GM23338 (cell line): ENCODE measurements at regions not wholly inside any gene's neighbourhood (a gene's known extent, or its start where the extent isn't known, plus 50 kb on each side); places are given as distances from the start of the nearest gene placed in this dataset.
A peak's percentile ranks its signal among the peaks of the same experiment; 100 is the strongest.

Experiments
- ATAC-seq: fragments of 200-7000 bp; cut with Tn5 transposase; 3 replicates; pipeline ENCODE4 v1.9.1; 2020
- DNase-seq: peaks from one replicate; pipeline ENCODE4 v3.0.0-alpha.2; 2015; ENCODE audit warnings: low spot score
- H2AFZ ChIP-seq: fragments of 200-600 bp; sonication (generic); 2 replicates; pipeline ENCODE4 v1.8.0; 2016; ENCODE audit warnings: antibody characterized with exemption, mild to moderate bottlenecking, moderate library complexity
- H3F3A ChIP-seq: fragments of 200-600 bp; sonication (generic); replicated peaks from 2 replicates; pipeline ENCODE4 v1.8.0; 2017; ENCODE audit warnings: antibody characterized with exemption, mixed run types, low read depth
- H3K27ac ChIP-seq: fragments of 200-600 bp; sonication (generic); 2 replicates; pipeline ENCODE4 v1.6.1; 2016; ENCODE audit warnings: low read depth
- H3K27me3 ChIP-seq: fragments of 200-600 bp; sonication (generic); 2 replicates; pipeline ENCODE4 v1.8.0; 2016; ENCODE audit warnings: mild to moderate bottlenecking, mixed run types, moderate library complexity; ENCODE audit not compliant: insufficient read depth
- H3K36me3 ChIP-seq: fragments of 200-600 bp; sonication (generic); 2 replicates; pipeline ENCODE4 v1.8.0; 2016; ENCODE audit warnings: mild to moderate bottlenecking; ENCODE audit not compliant: insufficient read depth
- H3K4me1 ChIP-seq: fragments of 200-600 bp; sonication (generic); 2 replicates; pipeline ENCODE4 v1.8.0; 2016; ENCODE audit warnings: mild to moderate bottlenecking, moderate library complexity; ENCODE audit not compliant: insufficient read depth
- H3K4me2 ChIP-seq: fragments of 200-600 bp; sonication (generic); 2 replicates; pipeline ENCODE4 v1.7.1; 2017; ENCODE audit warnings: mixed run types
- H3K4me3 ChIP-seq: fragments of 200-600 bp; sonication (generic); 2 replicates; pipeline ENCODE4 v1.6.1; 2016; ENCODE audit warnings: mixed run types
- H3K79me2 ChIP-seq: fragments of 200-600 bp; sonication (generic); replicated peaks from 2 replicates; pipeline ENCODE4 v1.8.0; 2017; ENCODE audit warnings: mild to moderate bottlenecking; ENCODE audit not compliant: insufficient read depth
- H3K9me2 ChIP-seq: fragments of 200-600 bp; sonication (generic); 2 replicates; pipeline ENCODE4 v1.8.0; 2017; ENCODE audit not compliant: insufficient read depth
- H4K20me1 ChIP-seq: fragments of 200-600 bp; sonication (generic); replicated peaks from 2 replicates; pipeline ENCODE4 v1.8.0; 2017; ENCODE audit warnings: mild to moderate bottlenecking; ENCODE audit not compliant: insufficient read depth
- H3K27ac Mint-ChIP-seq: 2 replicates; pipeline ENCODE4 v1.8.0; 2020; ENCODE audit warnings: inconsistent platforms, mild to moderate bottlenecking, moderate library complexity, mixed read lengths
- H3K27me3 Mint-ChIP-seq: 3 replicates; pipeline ENCODE4 v1.8.0; 2022; ENCODE audit warnings: low read depth, mild to moderate bottlenecking, moderate library complexity, mixed read lengths, inconsistent platforms; ENCODE audit not compliant: insufficient read depth, poor library complexity
- H3K36me3 Mint-ChIP-seq: 3 replicates; pipeline ENCODE4 v1.8.0; 2021; ENCODE audit warnings: low read depth, mild to moderate bottlenecking, inconsistent platforms, moderate library complexity, mixed read lengths
- H3K4me1 Mint-ChIP-seq: 3 replicates; pipeline ENCODE4 v1.8.0; 2020; ENCODE audit warnings: mild to moderate bottlenecking, inconsistent platforms, mixed read lengths
- H3K4me3 Mint-ChIP-seq: 3 replicates; pipeline ENCODE4 v1.8.0; 2021; ENCODE audit warnings: moderate library complexity, mild to moderate bottlenecking, inconsistent platforms, mixed read lengths
- H3K9me3 Mint-ChIP-seq: 3 replicates; pipeline ENCODE4 v1.8.0; 2020; ENCODE audit warnings: moderate library complexity, mild to moderate bottlenecking, inconsistent platforms, mixed read lengths
- CREB1 ChIP-seq: fragments of 250-450 bp; sonication (Bioruptor Pico); IDR thresholded peaks from 2 replicates; pipeline ENCODE4 v1.5.0; 2020; ENCODE audit warnings: low read depth, mild to moderate bottlenecking, moderate library complexity
- CTCF ChIP-seq, 2 experiments: fragments of 200-600 bp in 1 of 2; sonication (generic) in 1 of 2; conservative IDR thresholded peaks; 2 replicates each; pipeline versions ENCODE4 v1.5.1 to v1.6.1; 2016 to 2017; ENCODE audit warnings: antibody characterized with exemption in 2 of 2, low read depth in 2 of 2, mild to moderate bottlenecking in 2 of 2, moderate library complexity in 1 of 2
- ETS1 ChIP-seq: IDR thresholded peaks from 2 replicates; pipeline ENCODE4 v1.6.1; 2016; ENCODE audit warnings: antibody characterized with exemption
- EZH2 ChIP-seq: fragments of 200-600 bp; sonication (generic); IDR thresholded peaks from one replicate; pipeline ENCODE4 v1.8.0; 2017; ENCODE audit warnings: antibody characterized with exemption, mild to moderate bottlenecking, low read depth; ENCODE audit not compliant: unreplicated experiment
- EZH2phosphoT487 ChIP-seq: fragments of 200-600 bp; sonication (generic); IDR thresholded peaks from one replicate; pipeline ENCODE4 v1.8.1; 2018; ENCODE audit warnings: antibody characterized with exemption; ENCODE audit not compliant: unreplicated experiment
- NANOG ChIP-seq: IDR thresholded peaks from 2 replicates; pipeline ENCODE4 v1.6.1; 2016; ENCODE audit warnings: antibody characterized with exemption, borderline replicate concordance
- POLR2AphosphoS5 ChIP-seq: IDR thresholded peaks from 2 replicates; pipeline ENCODE4 v1.6.1; 2016; ENCODE audit warnings: antibody characterized with exemption, low read depth
- REST ChIP-seq: IDR thresholded peaks from one replicate; pipeline ENCODE4 v1.6.1; 2018; ENCODE audit warnings: antibody characterized with exemption; ENCODE audit not compliant: unreplicated experiment
- STAT1 ChIP-seq: IDR thresholded peaks from one replicate; pipeline ENCODE4 v1.6.1; 2016; ENCODE audit warnings: antibody characterized with exemption; ENCODE audit not compliant: unreplicated experiment
- ZNF114 ChIP-seq: fragments of 250-450 bp; sonication (Bioruptor Pico); IDR thresholded peaks from 2 replicates; pipeline ENCODE4 v1.5.0; 2020; ENCODE audit warnings: mild to moderate bottlenecking, moderate library complexity
- ZNF331 ChIP-seq: fragments of 250-450 bp; sonication (Bioruptor Pico); IDR thresholded peaks from 2 replicates; pipeline ENCODE4 v1.5.0; 2020; ENCODE audit warnings: low read depth, mild to moderate bottlenecking, moderate library complexity
- ZNF462 ChIP-seq: fragments of 250-450 bp; sonication (Bioruptor Pico); IDR thresholded peaks from 2 replicates; pipeline ENCODE4 v1.5.0; 2020; ENCODE audit warnings: mild to moderate bottlenecking, moderate library complexity

- peak; percentile 1 for DNase-seq
- Mint-ChIP-seq H3K36me3 (no peaks in the 10 kb centered on the region), H3K9me3 (peaks cover 2% of the 10 kb centered on the region; the same call in 1 of the 3 replicates), H3K4me1 (peaks cover 5% of the 10 kb centered on the region; the same call in 2 of the 3 replicates), H3K27me3 (no peaks in the 10 kb centered on the region), H3K4me3 (no peak overlapping the region), H3K27ac (no peak overlapping the region)
- Histone ChIP-seq H3K79me2 (no peaks in the 10 kb centered on the region), H3K4me3 (no peak overlapping the region), H3K4me1 (no peaks in the 10 kb centered on the region), H4K20me1 (no peaks in the 10 kb centered on the region), H3F3A (no peaks in the 10 kb centered on the region), H3K36me3 (no peaks in the 10 kb centered on the region; the same call in 1 of the 2 replicates), H3K27ac (no peak overlapping the region), H2AFZ (no peak overlapping the region), H3K9me2 (no peaks in the 10 kb centered on the region), H3K27me3 (no peaks in the 10 kb centered on the region), H3K4me2 (no peak overlapping the region)
- ATAC-seq: no peak
- TF ChIP-seq ZNF462 (CRISPR knock-in tag) (no peak), EZH2phosphoT487 (no peak), ZNF331 (CRISPR knock-in tag) (no peak), CTCF (conservative IDR thresholded peaks at IDR 0.05; ENCODE audit: low read depth in 2 of 2) (no peak), EZH2 (no peak), ZNF114 (CRISPR knock-in tag) (no peak), REST (no peak), POLR2AphosphoS5 (no peak), CREB1 (CRISPR knock-in tag) (no peak), ETS1 (no peak), NANOG (no peak), STAT1 (no peak)
Observed at GRCh38 chr11:38718049-38718448, 2120.0 kb upstream of the RAG2 start.
